Kidney (tissue), 13 donors: ENCODE measurements at regions not wholly inside any gene's neighbourhood (a gene's known extent, or its start where the extent isn't known, plus 50 kb on each side); places are given as distances from the start of the nearest gene placed in this dataset.

ENCODE experiments used
- DNase-seq, 5 donors: peaks; one replicate each; pipeline ENCODE4 v3.0.0-alpha.2; 2013 to 2020
- FAIRE-seq: peaks from 2 replicates; lab custom pipeline; 2012; peaks lifted over from hg19 to GRCh38; lab: Jason Lieb, UNC
- H3K27ac ChIP-seq, 2 donors: one replicate each; pipeline ENCODE4 v1.7.0; 2013; ENCODE audit warnings: low read depth in 2 of 2, low read length in 2 of 2, inconsistent platforms in 1 of 2
- H3K27me3 ChIP-seq: one replicate; pipeline ENCODE4 v1.7.1; 2013; ENCODE audit warnings: low read length, inconsistent platforms; ENCODE audit not compliant: control insufficient read depth, insufficient read depth
- H3K36me3 ChIP-seq, 3 donors: one replicate each; pipeline versions ENCODE4 v1.7.0 to v1.7.1; 2013; ENCODE audit warnings: low read length in 3 of 3, control low read depth in 1 of 3, inconsistent platforms in 1 of 3; ENCODE audit not compliant: insufficient read depth in 3 of 3, control insufficient read depth in 2 of 3
- H3K4me1 ChIP-seq, 3 donors: one replicate each; pipeline versions ENCODE4 v1.7.0 to v1.7.1; 2013; ENCODE audit warnings: low read length in 3 of 3, inconsistent platforms in 1 of 3, low read depth in 1 of 3; ENCODE audit not compliant: control insufficient read depth in 2 of 3, insufficient read depth in 2 of 3
- H3K4me3 ChIP-seq, 3 donors: one replicate each; pipeline versions ENCODE4 v1.7.0 to v1.8.1; 2013; ENCODE audit warnings: low read length in 3 of 3, control low read depth in 1 of 3, inconsistent platforms in 1 of 3
- H3K9ac ChIP-seq, 3 donors: one replicate each; pipeline versions ENCODE4 v1.7.0 to v1.7.1; 2013; ENCODE audit warnings: low read length in 3 of 3, control low read depth in 1 of 3, inconsistent platforms in 1 of 3
- H3K9me3 ChIP-seq, 3 donors: one replicate each; pipeline versions ENCODE4 v1.7.0 to v1.7.1; 2013; ENCODE audit warnings: low read length in 3 of 3, control low read depth in 1 of 3, inconsistent platforms in 1 of 3; ENCODE audit not compliant: control insufficient read depth in 2 of 3, insufficient read depth in 1 of 3
- CTCF ChIP-seq: IDR thresholded peaks from 3 replicates; pipeline ENCODE4 v1.5.1; 2012; ENCODE audit warnings: mild to moderate bottlenecking, moderate library complexity, borderline replicate concordance; ENCODE audit not compliant: insufficient read depth; ENCODE audit errors: extremely low read depth
- intact Hi-C: fragments of 100-400 bp; cut with DNase I; formaldehyde crosslinking; loops from one replicate; pipeline ENCODE4 v1.11.1; 2022
- donor health status: control.
- donor health status: control.
- donor health status: control.
- donor health status: control.
- donor health status: control.
- donor health status: DM: yes; HTN: yes; CAD: no.
- donor health status: Normal renal cell carcinoma (clear cell type).

GRCh38 chr14:28301179-28301578 lies 465.4 kb upstream of the FOXG1 start:
- Histone ChIP-seq H3K4me3 (no peak overlapping the region), H3K36me3 (no peaks in the 10 kb centered on the region), H3K27me3 (no peaks in the 10 kb centered on the region), H3K9ac (no peak overlapping the region), H3K4me1 (no peaks in the 10 kb centered on the region), H3K27ac (no peak overlapping the region), H3K9me3 (no peaks in the 10 kb centered on the region)
- TF ChIP-seq CTCF, result no peak
- DNase-seq, result no peak
- no peak for FAIRE-seq
- intact Hi-C loops, result no loop called here

- no peak for DNase-seq
- H3K4me1 ChIP-seq, result no peaks in the 10 kb centered on the region
- H3K9ac ChIP-seq, result no peak overlapping the region
- no peak overlapping the region for H3K4me3 ChIP-seq
- H3K27ac ChIP-seq, result no peak overlapping the region
- intact Hi-C loops, result no loop called here
- no peak for TF ChIP-seq CTCF
- no peaks in the 10 kb centered on the region for H3K9me3 ChIP-seq
- no peaks in the 10 kb centered on the region for H3K36me3 ChIP-seq
- H3K27me3 ChIP-seq, result no peaks in the 10 kb centered on the region
- FAIRE-seq, result no peak
Observed at GRCh38 chr14:28303248-28303647, 463.3 kb upstream of the FOXG1 start.

- H3K4me3 ChIP-seq, result no peak overlapping the region
- no peaks in the 10 kb centered on the region for H3K27me3 ChIP-seq
- no peaks in the 10 kb centered on the region for H3K4me1 ChIP-seq
- no peak for TF ChIP-seq CTCF
- no peaks in the 10 kb centered on the region for H3K9me3 ChIP-seq
- FAIRE-seq (no peak), DNase-seq (no peak)
- intact Hi-C loops, result no loop called here
- no peak overlapping the region for H3K27ac ChIP-seq
- no peaks in the 10 kb centered on the region for H3K36me3 ChIP-seq
- no peak overlapping the region for H3K9ac ChIP-seq
Observed at GRCh38 chr14:28305938-28306337, 460.6 kb upstream of the FOXG1 start.

- H3K27me3 ChIP-seq, result no peaks in the 10 kb centered on the region
- no peaks in the 10 kb centered on the region for H3K4me1 ChIP-seq
- DNase-seq (no peak), FAIRE-seq (no peak)
- H3K27ac ChIP-seq, result no peak overlapping the region
- no peak for TF ChIP-seq CTCF
- intact Hi-C loops, result no loop called here
- H3K9ac ChIP-seq, result no peak overlapping the region
- no peaks in the 10 kb centered on the region for H3K36me3 ChIP-seq
- H3K4me3 ChIP-seq, result no peak overlapping the region
- H3K9me3 ChIP-seq, result no peaks in the 10 kb centered on the region
Observed at GRCh38 chr14:28307506-28307905, 459.1 kb upstream of the FOXG1 start.
